PC-9 (cell line): ENCODE measurements at regions not wholly inside any gene's neighbourhood (a gene's known extent, or its start where the extent isn't known, plus 50 kb on each side); places are given as distances from the start of the nearest gene placed in this dataset.

ENCODE experiments used
- BruUV-seq: library from RNA; stranded (reverse); fragments of 400-500 nt; replicated peaks from 2 replicates; lab custom pipeline; 2021; lab: Mats Ljungman, UMichigan
- CTCF ChIA-PET: fragments of 300-600 bp; sonication (Branson Sonifier 250); formaldehyde crosslinking; loops from one replicate; lab custom pipeline; 2022; ENCODE audit warnings: antibody characterized with exemption; lab: Charles Lee
- POLR2A ChIA-PET: fragments of 300-600 bp; sonication (Branson Sonifier 250); formaldehyde crosslinking; loops from one replicate; lab custom pipeline; 2022; ENCODE audit warnings: antibody characterized with exemption; ENCODE audit not compliant: unreplicated experiment; lab: Charles Lee
- DNase-seq, 2 experiments: peaks; one replicate each; pipeline versions ENCODE4 v3.0.0 to v3.0.0-alpha.2; 2015 to 2022; ENCODE audit warnings: mixed read lengths in 1 of 2
- H2AFZ ChIP-seq: fragments of 200-600 bp; sonication (generic); 2 replicates; pipeline ENCODE4 v1.8.1; 2017; ENCODE audit warnings: antibody characterized with exemption
- H3F3A ChIP-seq: fragments of 200-600 bp; sonication (generic); 2 replicates; pipeline ENCODE4 v1.8.1; 2017; ENCODE audit warnings: antibody characterized with exemption, mild to moderate bottlenecking, low read depth; ENCODE audit not compliant: insufficient read depth
- H3K27ac ChIP-seq: fragments of 200-600 bp; sonication (generic); 2 replicates; pipeline ENCODE4 v1.6.1; 2016; ENCODE audit warnings: mixed run types
- H3K27me3 ChIP-seq: fragments of 200-600 bp; sonication (generic); 2 replicates; pipeline ENCODE4 v1.6.1; 2016; ENCODE audit warnings: low read depth, mixed run types; ENCODE audit not compliant: insufficient read depth
- H3K36me3 ChIP-seq: fragments of 200-600 bp; sonication (generic); 2 replicates; pipeline ENCODE4 v1.6.1; 2016; ENCODE audit warnings: low read depth, mixed run types
- H3K4me1 ChIP-seq: fragments of 200-600 bp; sonication (generic); replicated peaks from 2 replicates; pipeline ENCODE4 v1.6.1; 2016; ENCODE audit warnings: mixed run types; ENCODE audit not compliant: insufficient read depth
- H3K4me2 ChIP-seq: fragments of 200-600 bp; sonication (generic); 2 replicates; pipeline ENCODE4 v1.6.1; 2017; ENCODE audit warnings: mixed run types
- H3K4me3 ChIP-seq: fragments of 200-600 bp; sonication (generic); 2 replicates; pipeline ENCODE4 v1.6.1; 2016; ENCODE audit warnings: mixed run types
- H3K79me2 ChIP-seq: fragments of 200-600 bp; sonication (generic); 2 replicates; pipeline ENCODE4 v1.6.1; 2017; ENCODE audit warnings: low read depth, mixed run types
- H3K9me2 ChIP-seq: fragments of 200-600 bp; sonication (generic); 2 replicates; pipeline ENCODE4 v1.8.1; 2017; ENCODE audit warnings: mild to moderate bottlenecking; ENCODE audit not compliant: insufficient read depth
- H3K9me3 ChIP-seq: fragments of 200-600 bp; sonication (generic); 2 replicates; pipeline ENCODE4 v1.8.1; 2016; ENCODE audit warnings: low read depth; ENCODE audit not compliant: insufficient read depth
- H4K20me1 ChIP-seq: fragments of 200-600 bp; sonication (generic); 2 replicates; pipeline ENCODE4 v1.8.1; 2017; ENCODE audit not compliant: insufficient read depth
- CTCF ChIP-seq: fragments of 200-600 bp; sonication (generic); conservative IDR thresholded peaks from 2 replicates; pipeline ENCODE4 v1.6.1; 2017; ENCODE audit warnings: mixed run types, antibody characterized with exemption, mild to moderate bottlenecking, moderate library complexity
- EZH2 ChIP-seq: fragments of 200-600 bp; sonication (generic); IDR thresholded peaks from 2 replicates; pipeline ENCODE4 v1.8.0; 2017; ENCODE audit warnings: antibody characterized with exemption, low read depth
- intact Hi-C: fragments of 100-400 bp; cut with micrococcal nuclease; formaldehyde crosslinking; loops from one replicate; pipeline ENCODE4 v1.10.0; 2022; ENCODE audit not compliant: unreplicated experiment

- H3K79me2 ChIP-seq: no peaks in the 10 kb centered on the region
- no peak overlapping the region for H3K27ac ChIP-seq
- no peak overlapping the region for H2AFZ ChIP-seq
- ChIA-PET POLR2A (no interaction called here), CTCF (no interaction called here)
- no peaks in the 10 kb centered on the region for H4K20me1 ChIP-seq
- no peaks in the 10 kb centered on the region for H3K9me2 ChIP-seq
- H3K27me3 ChIP-seq: no peaks in the 10 kb centered on the region
- DNase-seq: no peak
- no TSS peak for BruUV-seq
- H3K4me3 ChIP-seq: no peak overlapping the region
- TF ChIP-seq EZH2: no peak
- TF ChIP-seq CTCF: no peak
- peaks cover 6% of the 10 kb centered on the region; the same call in 1 of the 2 replicates for H3K4me1 ChIP-seq
- intact Hi-C loops: no loop called here
- no peaks in the 10 kb centered on the region for H3K9me3 ChIP-seq
- H3K4me2 ChIP-seq: no peak overlapping the region
- no peaks in the 10 kb centered on the region for H3F3A ChIP-seq
- H3K36me3 ChIP-seq: no peaks in the 10 kb centered on the region
Measured at GRCh38 chr13:72296246-72296645, 429.2 kb upstream of the DACH1 start.

DNA sequence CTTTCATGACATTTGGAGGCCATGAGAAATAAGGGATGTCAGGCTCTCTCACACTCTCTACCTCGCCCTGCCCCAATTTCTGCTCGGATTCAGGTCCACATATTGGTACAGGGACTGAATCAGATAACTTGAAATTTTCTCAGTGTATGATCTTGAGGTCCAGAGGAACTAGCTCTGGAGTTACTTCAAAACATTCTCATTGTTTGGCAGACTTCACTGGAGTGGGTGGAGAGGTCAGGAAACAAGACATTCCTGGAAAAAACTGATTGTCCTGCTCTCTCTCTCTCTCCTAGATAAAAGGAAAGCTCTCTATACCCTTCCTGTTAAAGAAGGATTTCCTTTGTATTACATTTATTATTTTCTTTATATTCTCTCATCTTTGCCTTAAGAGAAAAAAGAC, 428.1 kb upstream of the DACH1 start:
- peaks cover 12% of the 10 kb centered on the region; the same call in 1 of the 2 replicates for H3K4me1 ChIP-seq
- no peaks in the 10 kb centered on the region for H3K27me3 ChIP-seq
- CTCF ChIA-PET: interaction anchor here (0.6 kb wide), 1 partner anchor 428 kb away, joined by 4 read pairs; the partner anchor contains the start of gene DACH1
- H3K4me3 ChIP-seq: no peak overlapping the region
- no peak overlapping the region for H3K27ac ChIP-seq
- no peaks in the 10 kb centered on the region for H4K20me1 ChIP-seq
- H3K79me2 ChIP-seq: no peaks in the 10 kb centered on the region
- POLR2A ChIA-PET: no interaction called here
- no peak for DNase-seq
- H3K36me3 ChIP-seq: no peaks in the 10 kb centered on the region
- no peak overlapping the region for H3K4me2 ChIP-seq
- no peaks in the 10 kb centered on the region for H3K9me3 ChIP-seq
- intact Hi-C loops: no loop called here
- H2AFZ ChIP-seq: no peak overlapping the region
- no TSS peak for BruUV-seq
- TF ChIP-seq CTCF (no peak), EZH2 (no peak)
- H3F3A ChIP-seq: no peaks in the 10 kb centered on the region
- no peaks in the 10 kb centered on the region for H3K9me2 ChIP-seq

DNA sequence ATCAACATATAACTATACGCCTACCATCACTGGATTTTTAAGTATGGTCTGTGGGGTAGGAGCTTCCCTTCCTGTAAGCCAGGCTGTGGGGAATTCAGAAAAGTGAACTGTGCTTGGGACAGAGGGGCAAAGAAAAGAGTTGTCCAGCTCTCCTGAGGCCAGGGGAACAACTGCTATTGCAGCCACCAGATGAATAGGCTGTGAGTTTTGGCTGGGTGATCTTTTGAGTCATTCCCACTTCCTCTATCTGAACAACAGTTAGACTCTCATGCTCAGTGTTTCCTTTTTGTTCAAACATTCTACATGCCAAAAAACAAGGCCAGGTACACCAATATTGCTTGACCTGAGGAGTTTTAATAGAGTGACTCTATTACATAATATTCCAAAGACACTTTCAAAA, 426.2 kb upstream of the DACH1 start:
- Histone ChIP-seq H3K9me3 (no peaks in the 10 kb centered on the region), H2AFZ (no peak overlapping the region), H3K9me2 (no peaks in the 10 kb centered on the region), H3K36me3 (no peaks in the 10 kb centered on the region), H4K20me1 (no peaks in the 10 kb centered on the region), H3K4me1 (peaks cover 12% of the 10 kb centered on the region; the same call in 1 of the 2 replicates), H3K4me3 (no peak overlapping the region), H3K4me2 (no peak overlapping the region), H3K79me2 (no peaks in the 10 kb centered on the region), H3K27ac (no peak overlapping the region), H3F3A (no peaks in the 10 kb centered on the region), H3K27me3 (no peaks in the 10 kb centered on the region)
- BruUV-seq: no TSS peak
- CTCF ChIA-PET: no interaction called here
- no peak for DNase-seq
- POLR2A ChIA-PET: no interaction called here
- no peak for TF ChIP-seq EZH2
- no peak for TF ChIP-seq CTCF
- intact Hi-C loops: loop anchor here (5.0 kb wide), 1 partner anchor 411 kb away; no protein-coding TSS in a partner anchor
